Trophoblast cell (in vitro differentiated cells and primary cell): ENCODE measurements at regions not wholly inside any gene's neighbourhood (a gene's known extent, or its start where the extent isn't known, plus 50 kb on each side); places are given as distances from the start of the nearest gene placed in this dataset.

Experiments
- DNase-seq, 2 donors: peaks; one replicate each; pipeline ENCODE4 v3.0.0-alpha.2; 2016
- H2AFZ ChIP-seq: 2 replicates; pipeline ENCODE4 v1.6.1; 2013; ENCODE audit warnings: low read length, moderate library complexity, mild to moderate bottlenecking; ENCODE audit not compliant: insufficient read depth, poor library complexity
- H2AK5ac ChIP-seq: 2 replicates; pipeline ENCODE4 v1.6.1; 2013; ENCODE audit warnings: mild to moderate bottlenecking, low read length
- H2BK120ac ChIP-seq: 2 replicates; pipeline ENCODE4 v1.6.1; 2013; ENCODE audit warnings: low read length, mild to moderate bottlenecking, moderate library complexity; ENCODE audit not compliant: insufficient read depth, poor library complexity
- H2BK12ac ChIP-seq: 2 replicates; pipeline ENCODE4 v1.6.1; 2013; ENCODE audit warnings: mild to moderate bottlenecking, low read length, moderate library complexity
- H2BK5ac ChIP-seq: 2 replicates; pipeline ENCODE4 v1.6.1; 2013; ENCODE audit warnings: low read length, low read depth, moderate library complexity, mild to moderate bottlenecking; ENCODE audit not compliant: poor library complexity
- H3K14ac ChIP-seq: 2 replicates; pipeline ENCODE4 v1.6.1; 2013; ENCODE audit warnings: mild to moderate bottlenecking, low read length
- H3K18ac ChIP-seq: 2 replicates; pipeline ENCODE4 v1.6.1; 2013; ENCODE audit warnings: mild to moderate bottlenecking, low read length
- H3K23ac ChIP-seq: 2 replicates; pipeline ENCODE4 v1.6.1; 2013; ENCODE audit warnings: low read length
- H3K27ac ChIP-seq: 2 replicates; pipeline ENCODE4 v1.5.1; 2013; ENCODE audit warnings: low read depth, mild to moderate bottlenecking, inconsistent platforms, low read length, moderate library complexity
- H3K27me3 ChIP-seq: 2 replicates; pipeline ENCODE4 v1.6.1; 2013; ENCODE audit warnings: inconsistent platforms, mild to moderate bottlenecking, low read length, moderate library complexity; ENCODE audit not compliant: insufficient read depth
- H3K36me3 ChIP-seq, 2 experiments: 1 replicate in 1 of 2; 2 replicates in 1 of 2; pipeline ENCODE4 v1.6.1; 2013; ENCODE audit warnings: low read length in 2 of 2, mild to moderate bottlenecking in 2 of 2, moderate library complexity in 1 of 2; ENCODE audit not compliant: insufficient read depth in 2 of 2, control insufficient read depth in 1 of 2
- H3K4ac ChIP-seq: 2 replicates; pipeline ENCODE4 v1.6.1; 2013; ENCODE audit warnings: low read depth, mild to moderate bottlenecking, low read length, moderate library complexity
- H3K4me1 ChIP-seq, 2 experiments: 1 replicate in 1 of 2; 2 replicates in 1 of 2; pipeline ENCODE4 v1.6.1; 2013; ENCODE audit warnings: low read length in 2 of 2, mild to moderate bottlenecking in 2 of 2, moderate library complexity in 1 of 2; ENCODE audit not compliant: insufficient read depth in 2 of 2, control insufficient read depth in 1 of 2
- H3K4me2 ChIP-seq: 2 replicates; pipeline ENCODE4 v1.6.1; 2013; ENCODE audit warnings: inconsistent platforms, mild to moderate bottlenecking, low read length, moderate library complexity
- H3K4me3 ChIP-seq: 2 replicates; pipeline ENCODE4 v1.5.1; 2013; ENCODE audit warnings: mild to moderate bottlenecking, low read depth, low read length, inconsistent platforms
- H3K79me1 ChIP-seq: one replicate; pipeline ENCODE4 v1.6.1; 2013; ENCODE audit warnings: low read length
- H3K79me2 ChIP-seq: 2 replicates; pipeline ENCODE4 v1.6.1; 2013; ENCODE audit warnings: low read length, mild to moderate bottlenecking; ENCODE audit not compliant: control insufficient read depth, insufficient read depth, poor library complexity
- H3K9ac ChIP-seq: 2 replicates; pipeline ENCODE4 v1.6.1; 2013; ENCODE audit warnings: mild to moderate bottlenecking, low read length
- H3K9me3 ChIP-seq: 2 replicates; pipeline ENCODE4 v1.6.1; 2013; ENCODE audit warnings: low read depth, mild to moderate bottlenecking, control low read depth, inconsistent platforms, low read length; ENCODE audit not compliant: insufficient read depth
- H4K12ac ChIP-seq: 2 replicates; pipeline ENCODE4 v1.6.1; 2013; ENCODE audit warnings: low read depth, mild to moderate bottlenecking, low read length, moderate library complexity
- H4K8ac ChIP-seq: 2 replicates; pipeline ENCODE4 v1.6.1; 2013; ENCODE audit warnings: low read depth, mild to moderate bottlenecking, low read length, moderate library complexity
- H4K91ac ChIP-seq: one replicate; pipeline ENCODE4 v1.6.1; 2013; ENCODE audit warnings: low read depth, mild to moderate bottlenecking, low read length, moderate library complexity
- WGBS: extraction: QIAGEN DNeasy Blood & Tissue Kit; methylation state at CpG from one replicate; pipeline ENCODE4 v1.1.7; 2013; ENCODE audit warnings: missing lambda C conversion rate; ENCODE audit not compliant: insufficient read length, insufficient coverage; ENCODE audit errors: extremely low coverage; 5-methylcytosine and 5-hydroxymethylcytosine counted together

DNA sequence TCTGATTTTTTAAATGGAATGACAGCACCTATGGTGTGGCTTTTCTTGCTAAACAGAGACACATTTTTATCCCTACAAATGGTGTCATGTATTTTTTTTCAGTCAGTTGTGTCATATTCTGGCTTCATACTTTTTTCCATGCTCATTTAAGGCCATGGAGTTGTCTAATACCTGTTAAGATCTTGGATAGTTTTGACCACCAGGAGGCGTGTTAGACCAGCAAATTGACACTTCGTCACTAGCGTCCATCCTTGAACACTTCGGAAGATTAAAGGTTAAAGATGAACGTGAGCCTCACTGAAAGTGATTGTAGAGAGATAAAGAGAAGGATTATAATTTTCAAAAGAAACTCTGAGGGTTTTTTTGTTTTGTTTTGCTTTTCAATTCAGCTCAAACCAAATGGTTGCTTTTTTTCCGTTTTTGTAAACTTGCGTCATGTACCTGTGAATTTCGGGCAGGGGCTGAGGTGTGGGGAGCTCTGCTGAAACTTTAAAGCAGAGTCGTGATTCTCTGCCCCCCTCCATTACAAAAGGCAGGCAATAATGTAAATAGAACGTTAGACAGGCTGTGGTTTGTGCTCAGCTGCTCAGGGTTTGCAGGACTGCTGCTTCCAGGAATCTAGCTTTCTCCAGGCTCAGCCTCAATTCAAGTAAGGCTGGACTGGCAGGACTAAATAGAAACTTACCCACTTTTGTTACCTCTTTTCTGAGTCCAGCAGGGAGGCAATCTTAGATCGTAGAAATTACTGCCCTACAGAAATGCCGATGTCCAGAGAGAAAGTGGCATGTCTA lies 245.1 kb downstream of the FOXA2 start:
- Histone ChIP-seq H2AK5ac (no peak overlapping the region), H2BK120ac (no peak overlapping the region), H2BK5ac (no peak overlapping the region), H4K12ac (no peak overlapping the region), H2BK12ac (no peak overlapping the region), H3K4me3 (no peak overlapping the region), H4K8ac (no peak overlapping the region), H3K27ac (no peak overlapping the region), H3K4me1 (no peaks in the 10 kb centered on the region), H3K4ac (no peak overlapping the region), H2AFZ (no peak overlapping the region), H3K79me1 (no peaks in the 10 kb centered on the region), H3K36me3 (no peaks in the 10 kb centered on the region), H3K18ac (no peak overlapping the region), H3K9ac (no peak overlapping the region), H3K79me2 (no peaks in the 10 kb centered on the region), H3K14ac (no peak overlapping the region), H4K91ac (no peak overlapping the region), H3K9me3 (no peaks in the 10 kb centered on the region), H3K27me3 (no peaks in the 10 kb centered on the region), H3K23ac (no peak overlapping the region), H3K4me2 (no peak overlapping the region)
- DNase-seq = peak; percentile 27 to 81
- WGBS = no CpG with 5 or more reads among the region's 12 CpGs

DNA sequence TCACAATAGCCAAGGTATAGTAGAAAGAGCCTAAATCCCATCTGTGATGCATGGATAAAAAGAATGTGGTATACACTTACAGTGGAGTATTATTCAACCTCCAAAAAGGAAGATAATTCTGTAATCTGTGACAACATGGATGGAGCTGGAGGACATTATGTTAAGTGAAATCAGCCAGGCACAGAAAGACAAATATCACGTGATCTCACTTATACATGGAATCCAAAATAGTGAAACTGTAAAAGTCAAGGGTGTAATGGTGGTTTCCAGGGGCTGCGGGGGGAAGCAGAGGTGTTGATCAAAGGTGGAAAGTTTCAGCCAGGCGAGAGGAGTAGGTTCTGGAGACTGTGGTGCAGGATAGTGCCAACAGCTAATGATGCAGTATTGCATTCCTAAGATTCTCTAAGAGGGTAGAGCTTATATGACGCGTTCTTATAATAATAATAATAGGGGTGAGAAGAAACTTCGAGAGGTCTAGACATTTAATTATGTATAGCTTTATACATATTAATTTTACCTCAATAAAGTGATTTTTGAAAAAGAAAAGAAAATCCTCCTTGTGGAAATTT lies 246.1 kb downstream of the FOXA2 start:
- Histone ChIP-seq H2BK12ac (no peak overlapping the region), H2BK5ac (no peak overlapping the region), H3K27ac (no peak overlapping the region), H3K79me1 (no peaks in the 10 kb centered on the region), H2AFZ (no peak overlapping the region), H3K18ac (no peak overlapping the region), H4K91ac (no peak overlapping the region), H3K9ac (no peak overlapping the region), H4K8ac (no peak overlapping the region), H4K12ac (no peak overlapping the region), H3K4me2 (no peak overlapping the region), H3K14ac (no peak overlapping the region), H3K36me3 (no peaks in the 10 kb centered on the region), H2BK120ac (no peak overlapping the region), H3K4ac (no peak overlapping the region), H3K4me1 (no peaks in the 10 kb centered on the region), H3K9me3 (no peaks in the 10 kb centered on the region), H3K4me3 (no peak overlapping the region), H3K79me2 (no peaks in the 10 kb centered on the region), H2AK5ac (no peak overlapping the region), H3K23ac (no peak overlapping the region), H3K27me3 (no peaks in the 10 kb centered on the region)
- WGBS = no CpG with 5 or more reads among the region's 6 CpGs
- DNase-seq = no peak

DNA sequence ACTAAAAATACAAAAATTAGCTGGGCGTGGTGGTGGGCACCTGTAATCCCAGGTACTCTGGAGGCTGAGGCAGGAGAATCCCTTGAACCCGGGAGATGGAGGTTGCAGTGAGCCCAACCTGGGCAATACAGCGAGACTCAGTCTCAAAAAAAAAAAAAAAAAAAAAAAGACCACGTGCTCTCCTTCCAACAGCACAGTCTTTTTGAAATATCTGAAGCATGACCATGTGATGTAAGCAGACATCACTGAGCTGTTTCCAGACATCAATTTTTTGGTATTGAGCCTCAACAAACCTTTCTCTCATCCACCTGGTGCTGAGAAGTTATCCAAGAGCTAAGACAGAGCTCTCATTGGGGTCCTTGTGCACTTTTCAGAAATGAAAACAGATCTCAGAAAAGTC lies 249.2 kb downstream of the FOXA2 start:
- no peak overlapping the region for H3K9ac ChIP-seq
- no peak overlapping the region for H3K23ac ChIP-seq
- H3K4ac ChIP-seq = no peak overlapping the region
- H3K18ac ChIP-seq = no peak overlapping the region
- no peak overlapping the region for H4K8ac ChIP-seq
- no peaks in the 10 kb centered on the region for H3K36me3 ChIP-seq
- WGBS = no CpG with 5 or more reads among the region's 4 CpGs
- no peak overlapping the region for H2AFZ ChIP-seq
- no peak overlapping the region for H4K91ac ChIP-seq
- no peaks in the 10 kb centered on the region for H3K79me1 ChIP-seq
- DNase-seq = no peak
- H3K27me3 ChIP-seq = no peaks in the 10 kb centered on the region
- no peaks in the 10 kb centered on the region for H3K4me1 ChIP-seq
- no peak overlapping the region for H2BK120ac ChIP-seq
- H2BK12ac ChIP-seq = no peak overlapping the region
- H2AK5ac ChIP-seq = no peak overlapping the region
- H3K14ac ChIP-seq = no peak overlapping the region
- H3K9me3 ChIP-seq = no peaks in the 10 kb centered on the region
- H2BK5ac ChIP-seq = no peak overlapping the region
- no peak overlapping the region for H3K27ac ChIP-seq
- H3K4me3 ChIP-seq = no peak overlapping the region
- H4K12ac ChIP-seq = no peak overlapping the region
- no peaks in the 10 kb centered on the region for H3K79me2 ChIP-seq
- H3K4me2 ChIP-seq = no peak overlapping the region

GRCh38 chr20:22333885-22334545 lies 250.4 kb downstream of the FOXA2 start:
- DNase-seq = peak; percentile 37 to 72
- H4K12ac ChIP-seq = no peak overlapping the region
- H4K91ac ChIP-seq = no peak overlapping the region
- no CpG with 5 or more reads among the region's 19 CpGs for WGBS
- no peaks in the 10 kb centered on the region for H3K79me2 ChIP-seq
- H3K9me3 ChIP-seq = no peaks in the 10 kb centered on the region
- H3K23ac ChIP-seq = no peak overlapping the region
- no peak overlapping the region for H2BK120ac ChIP-seq
- no peak overlapping the region for H3K18ac ChIP-seq
- H3K4me3 ChIP-seq = no peak overlapping the region
- H3K4me1 ChIP-seq = no peaks in the 10 kb centered on the region
- H3K4me2 ChIP-seq = no peak overlapping the region
- H2AK5ac ChIP-seq = no peak overlapping the region
- no peak overlapping the region for H3K14ac ChIP-seq
- H3K27ac ChIP-seq = no peak overlapping the region
- no peak overlapping the region for H3K4ac ChIP-seq
- no peak overlapping the region for H4K8ac ChIP-seq
- no peak overlapping the region for H2BK5ac ChIP-seq
- H3K27me3 ChIP-seq = no peaks in the 10 kb centered on the region
- H2BK12ac ChIP-seq = no peak overlapping the region
- no peaks in the 10 kb centered on the region for H3K36me3 ChIP-seq
- no peaks in the 10 kb centered on the region for H3K79me1 ChIP-seq
- H2AFZ ChIP-seq = no peak overlapping the region
- no peak overlapping the region for H3K9ac ChIP-seq
